GM12865 (cell line): ENCODE measurements at regions not wholly inside any gene's neighbourhood (a gene's known extent, or its start where the extent isn't known, plus 50 kb on each side); places are given as distances from the start of the nearest gene placed in this dataset.
A peak's percentile ranks its signal among the peaks of the same experiment; 100 is the strongest.

Source experiments
- DNase-seq: peaks from one replicate; pipeline ENCODE4 v3.0.0; 2010; ENCODE audit warnings: low read depth
- H3K4me3 ChIP-seq: 2 replicates; pipeline ENCODE4 v1.5.1; 2011; ENCODE audit warnings: mild to moderate bottlenecking, low read depth, low read length, control low read depth
- TF ChIP-seq, protein P1 (sequence below): IDR thresholded peaks from 2 replicates; pipeline ENCODE4 v1.5.1; 2011; ENCODE audit warnings: low read length, control low read depth, low read depth, inconsistent platforms; ENCODE audit not compliant: insufficient read depth; ENCODE audit errors: missing control alignments

DNA sequence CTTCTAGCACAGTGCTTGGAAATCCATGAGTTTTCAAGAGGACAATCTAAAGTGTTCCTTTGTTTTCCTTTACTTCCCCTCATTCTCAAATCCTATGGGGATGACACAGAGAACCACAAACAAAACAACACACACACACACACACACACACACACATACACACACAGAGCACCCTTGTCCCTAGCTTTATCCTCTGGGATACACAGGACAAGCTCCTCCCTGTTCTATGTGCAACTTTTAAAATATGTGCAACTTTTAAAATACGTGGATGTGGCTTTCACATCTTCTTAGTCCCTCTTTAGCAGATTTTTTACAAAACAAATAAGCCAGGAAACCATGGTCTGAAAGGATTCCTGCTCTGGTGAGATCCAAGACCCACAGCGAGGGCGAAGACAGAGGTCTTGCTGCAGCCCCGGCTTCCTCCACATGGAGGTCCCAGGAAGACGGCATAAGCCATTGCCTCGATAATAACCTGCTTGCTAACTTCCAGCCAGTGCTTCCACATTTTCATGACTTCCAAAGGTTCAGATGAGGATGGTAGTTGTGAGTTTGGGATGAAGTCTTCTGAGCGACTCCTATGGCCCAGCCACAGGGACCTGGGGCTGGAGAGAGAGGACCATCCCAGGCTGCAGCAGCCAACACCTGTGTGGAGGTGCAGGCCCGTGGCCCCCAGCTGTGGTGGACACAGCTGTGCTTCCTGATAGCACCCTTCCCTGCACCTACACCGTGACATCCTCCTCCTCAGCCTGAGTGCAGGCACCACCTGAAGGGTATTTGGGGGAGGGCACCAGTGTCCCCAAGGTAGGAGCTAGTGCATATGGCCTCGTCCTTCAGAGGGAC lies 62.8 kb upstream of the CD93 start:
- TF ChIP-seq, protein P1, sequence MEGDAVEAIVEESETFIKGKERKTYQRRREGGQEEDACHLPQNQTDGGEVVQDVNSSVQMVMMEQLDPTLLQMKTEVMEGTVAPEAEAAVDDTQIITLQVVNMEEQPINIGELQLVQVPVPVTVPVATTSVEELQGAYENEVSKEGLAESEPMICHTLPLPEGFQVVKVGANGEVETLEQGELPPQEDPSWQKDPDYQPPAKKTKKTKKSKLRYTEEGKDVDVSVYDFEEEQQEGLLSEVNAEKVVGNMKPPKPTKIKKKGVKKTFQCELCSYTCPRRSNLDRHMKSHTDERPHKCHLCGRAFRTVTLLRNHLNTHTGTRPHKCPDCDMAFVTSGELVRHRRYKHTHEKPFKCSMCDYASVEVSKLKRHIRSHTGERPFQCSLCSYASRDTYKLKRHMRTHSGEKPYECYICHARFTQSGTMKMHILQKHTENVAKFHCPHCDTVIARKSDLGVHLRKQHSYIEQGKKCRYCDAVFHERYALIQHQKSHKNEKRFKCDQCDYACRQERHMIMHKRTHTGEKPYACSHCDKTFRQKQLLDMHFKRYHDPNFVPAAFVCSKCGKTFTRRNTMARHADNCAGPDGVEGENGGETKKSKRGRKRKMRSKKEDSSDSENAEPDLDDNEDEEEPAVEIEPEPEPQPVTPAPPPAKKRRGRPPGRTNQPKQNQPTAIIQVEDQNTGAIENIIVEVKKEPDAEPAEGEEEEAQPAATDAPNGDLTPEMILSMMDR = no peak
- no peak for DNase-seq
- no peak overlapping the region for H3K4me3 ChIP-seq

DNA sequence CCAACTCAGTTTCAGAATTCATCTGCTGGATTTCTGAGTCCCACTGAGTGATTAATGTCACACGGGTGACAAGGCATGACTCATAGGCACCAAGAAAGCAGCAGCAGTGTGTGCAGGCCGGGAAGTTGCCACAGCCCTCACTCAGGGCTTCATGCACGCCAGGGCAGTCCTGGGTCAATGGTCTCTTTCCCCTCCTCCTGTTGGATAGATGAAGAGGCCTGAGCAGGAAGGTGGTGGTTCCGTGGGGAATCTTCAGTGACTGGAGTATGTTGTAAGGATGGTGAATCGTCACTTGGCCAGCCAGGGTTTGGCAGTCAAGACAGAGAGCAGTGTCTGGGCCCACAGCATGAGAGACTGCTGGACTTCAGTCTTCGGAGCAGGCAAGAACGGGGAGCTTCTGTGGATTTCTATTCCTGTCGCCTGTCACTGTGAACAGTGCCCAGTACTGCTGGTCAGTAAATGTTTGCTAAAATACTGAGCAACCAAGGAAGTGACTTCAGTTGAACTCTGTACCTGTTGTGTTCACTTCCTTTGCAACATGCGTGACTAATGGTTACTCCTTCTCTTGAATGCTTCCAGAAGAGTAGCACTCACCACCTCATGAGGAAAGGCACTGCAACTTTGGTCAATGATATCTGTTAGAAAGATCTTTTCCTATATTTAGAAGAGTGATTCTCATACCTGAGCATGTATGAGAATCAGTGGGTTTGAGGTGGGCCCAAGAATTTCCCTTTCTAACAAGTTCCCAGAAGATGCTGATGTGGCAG lies 62.0 kb upstream of the CD93 start:
- peak; percentile 84 for DNase-seq
- TF ChIP-seq, protein P1 = no peak
- peak overlapping the region; percentile 24 for H3K4me3 ChIP-seq

DNA sequence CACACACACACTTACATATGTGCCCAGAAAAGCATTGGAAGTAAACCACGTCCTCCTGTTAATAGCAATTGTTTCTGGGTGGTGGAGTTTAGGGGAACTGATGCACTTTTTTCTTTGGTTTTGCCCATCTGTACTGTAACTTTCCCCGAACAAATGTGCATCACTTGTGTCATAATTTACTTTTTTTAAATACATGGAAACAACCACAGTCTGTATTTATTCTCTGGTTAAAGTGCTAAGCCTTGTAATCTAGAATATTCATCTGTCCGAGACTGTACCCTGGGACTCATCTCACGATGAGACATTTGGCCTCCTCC lies 61.5 kb upstream of the CD93 start:
- TF ChIP-seq, protein P1 = no peak
- no peak overlapping the region for H3K4me3 ChIP-seq
- DNase-seq = no peak

DNA sequence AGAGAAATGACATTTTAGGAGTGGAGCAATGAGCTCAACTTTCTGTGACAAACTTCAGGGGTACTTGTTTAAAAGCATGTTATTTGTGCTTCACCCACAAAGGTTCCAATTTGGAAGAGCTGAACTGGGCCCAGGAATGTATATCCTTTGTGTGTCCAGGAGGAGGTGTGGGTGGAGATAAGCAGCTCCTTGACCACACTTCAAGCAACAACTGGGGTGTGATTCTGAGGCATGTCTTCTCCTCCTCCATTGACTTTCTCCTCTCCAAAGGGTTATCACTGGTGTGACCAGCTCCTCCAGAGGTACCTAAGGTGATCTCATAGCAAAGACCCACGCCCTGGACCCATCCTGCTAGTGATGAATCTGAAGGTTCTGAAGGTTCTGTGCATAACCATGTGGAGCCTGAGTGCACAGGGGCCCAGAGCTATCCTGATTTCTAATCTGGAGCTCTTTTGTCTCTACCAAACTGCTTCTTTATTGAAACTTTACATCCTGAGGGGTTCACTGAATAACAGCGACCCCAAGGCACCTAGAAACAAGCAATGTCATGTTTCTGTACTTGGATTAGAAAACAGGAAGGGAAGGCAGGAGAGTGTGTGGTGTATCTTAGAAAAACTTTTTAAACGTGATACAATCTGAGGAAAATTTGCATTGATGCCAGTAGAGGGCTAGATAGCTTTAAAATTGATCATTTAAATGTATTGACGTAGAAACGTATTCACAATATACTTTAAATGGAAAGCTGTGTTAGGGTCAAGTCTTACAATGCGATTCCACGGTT lies 60.9 kb upstream of the CD93 start:
- TF ChIP-seq, protein P1 = no peak
- no peak overlapping the region for H3K4me3 ChIP-seq
- no peak for DNase-seq

DNA sequence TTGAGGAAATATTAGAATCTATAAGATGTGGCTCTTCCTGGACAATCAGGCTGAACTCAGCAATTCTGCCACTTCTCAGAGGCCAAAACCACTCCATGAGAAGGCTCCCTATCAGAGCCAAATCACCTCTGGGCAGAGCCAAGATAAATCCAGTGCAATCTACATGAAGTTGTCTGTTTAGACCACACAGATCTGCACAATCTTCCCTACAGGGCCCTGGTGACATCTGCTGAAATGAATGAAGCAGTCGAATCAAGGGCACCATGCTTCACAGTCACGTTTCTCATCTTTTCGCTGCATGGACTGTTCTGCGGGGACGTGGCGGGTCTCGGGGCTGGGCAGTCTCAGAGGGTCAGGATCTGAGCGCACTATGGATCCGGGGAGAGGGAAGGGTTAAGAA lies 60.1 kb upstream of the CD93 start:
- no peak for DNase-seq
- no peak overlapping the region for H3K4me3 ChIP-seq
- TF ChIP-seq, protein P1 = no peak

DNA sequence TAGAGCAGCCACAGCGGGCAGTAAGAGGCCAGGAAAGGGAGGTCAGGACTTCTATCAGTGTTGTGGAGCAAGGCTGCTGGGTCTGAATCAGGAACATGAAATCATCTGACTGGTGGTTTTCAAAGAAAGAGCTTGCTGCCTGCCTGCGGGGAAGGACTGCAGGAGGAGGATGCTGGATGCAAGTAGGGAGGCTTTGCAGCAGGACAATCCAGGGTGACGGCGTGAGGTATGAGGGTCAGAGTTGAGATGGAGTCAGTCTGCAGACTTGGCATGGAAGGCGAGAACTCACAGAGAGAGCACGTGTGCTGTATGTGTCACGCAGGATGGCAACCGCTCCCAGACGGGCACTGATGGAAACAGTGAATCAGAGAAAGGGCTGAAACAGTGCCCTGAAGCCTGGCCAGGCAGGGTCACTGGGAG lies 59.2 kb upstream of the CD93 start:
- no peak for DNase-seq
- no peak overlapping the region for H3K4me3 ChIP-seq
- TF ChIP-seq, protein P1 = no peak
